ENCODE measurements at regions not wholly inside any gene's neighbourhood (a gene's known extent, or its start where the extent isn't known, plus 50 kb on each side); places are given as distances from the start of the nearest gene placed in this dataset.

DNA sequence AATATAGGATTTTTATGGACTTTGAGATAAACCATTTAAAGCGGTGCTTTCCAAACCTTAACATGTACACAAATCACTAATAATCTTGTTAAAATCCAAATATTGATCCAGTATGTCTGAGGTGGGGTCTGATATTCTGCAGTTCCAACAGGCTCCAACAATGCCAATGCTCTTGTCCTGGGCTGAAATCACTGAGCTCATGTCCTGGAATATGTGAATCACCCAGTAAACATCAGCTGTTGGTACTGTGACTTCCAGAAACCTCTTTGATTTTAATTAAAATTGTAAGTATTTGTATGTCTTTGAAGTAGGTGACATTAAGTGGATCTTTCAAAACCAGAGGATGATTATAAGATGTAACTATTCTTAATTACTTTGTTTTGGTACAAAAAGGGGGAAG, 52.8 kb upstream of the CAST start:
- DNase-seq = no peak
- H3K36me3 ChIP-seq (replicated peaks) = no peaks in the 10 kb centered on the region
- no peak overlapping the region for H3K4me3 ChIP-seq (ENCODE audit: low read depth, low read length)
- H3K27me3 ChIP-seq (replicated peaks) = no peaks in the 10 kb centered on the region
- in situ Hi-C loops (cut with HindIII; ENCODE audit: low pct_ligation_motif_present, low sequenced_read_pairs) = loop anchor here (25.0 kb wide), 1 partner anchor 272 kb away; no protein-coding TSS in a partner anchor
- H3K27ac ChIP-seq = no peak overlapping the region
- TF ChIP-seq, protein P1, sequence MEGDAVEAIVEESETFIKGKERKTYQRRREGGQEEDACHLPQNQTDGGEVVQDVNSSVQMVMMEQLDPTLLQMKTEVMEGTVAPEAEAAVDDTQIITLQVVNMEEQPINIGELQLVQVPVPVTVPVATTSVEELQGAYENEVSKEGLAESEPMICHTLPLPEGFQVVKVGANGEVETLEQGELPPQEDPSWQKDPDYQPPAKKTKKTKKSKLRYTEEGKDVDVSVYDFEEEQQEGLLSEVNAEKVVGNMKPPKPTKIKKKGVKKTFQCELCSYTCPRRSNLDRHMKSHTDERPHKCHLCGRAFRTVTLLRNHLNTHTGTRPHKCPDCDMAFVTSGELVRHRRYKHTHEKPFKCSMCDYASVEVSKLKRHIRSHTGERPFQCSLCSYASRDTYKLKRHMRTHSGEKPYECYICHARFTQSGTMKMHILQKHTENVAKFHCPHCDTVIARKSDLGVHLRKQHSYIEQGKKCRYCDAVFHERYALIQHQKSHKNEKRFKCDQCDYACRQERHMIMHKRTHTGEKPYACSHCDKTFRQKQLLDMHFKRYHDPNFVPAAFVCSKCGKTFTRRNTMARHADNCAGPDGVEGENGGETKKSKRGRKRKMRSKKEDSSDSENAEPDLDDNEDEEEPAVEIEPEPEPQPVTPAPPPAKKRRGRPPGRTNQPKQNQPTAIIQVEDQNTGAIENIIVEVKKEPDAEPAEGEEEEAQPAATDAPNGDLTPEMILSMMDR (IDR thresholded peaks at IDR 0.05; ENCODE audit: low read depth, low read length, missing control alignments) = no peak

DNA sequence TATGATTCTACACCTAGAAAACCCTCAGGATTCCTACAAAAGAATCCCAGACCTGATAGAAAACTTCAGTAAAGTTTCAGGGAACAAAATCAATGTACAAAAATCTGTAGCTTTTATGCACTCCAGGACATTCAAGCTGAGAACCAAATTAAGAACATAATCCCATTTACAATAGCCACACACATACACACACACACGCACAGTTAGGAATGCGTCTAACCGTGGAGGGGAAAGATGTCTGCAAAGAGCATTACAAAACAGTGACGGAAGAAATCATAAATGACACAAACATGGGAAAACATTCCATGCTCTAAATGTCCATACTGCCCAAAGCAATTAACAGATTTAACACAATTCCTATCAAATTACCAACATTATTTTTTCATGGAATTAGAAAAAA, 51.4 kb upstream of the CAST start:
- H3K27me3 ChIP-seq (replicated peaks) = no peaks in the 10 kb centered on the region
- H3K36me3 ChIP-seq (replicated peaks) = no peaks in the 10 kb centered on the region
- in situ Hi-C loops (cut with HindIII; ENCODE audit: low pct_ligation_motif_present, low sequenced_read_pairs) = loop anchor here (25.0 kb wide), 1 partner anchor 273 kb away; no protein-coding TSS in a partner anchor
- TF ChIP-seq, protein P1 (IDR thresholded peaks at IDR 0.05; ENCODE audit: low read depth, low read length, missing control alignments) = no peak
- no peak overlapping the region for H3K4me3 ChIP-seq (ENCODE audit: low read depth, low read length)
- no peak overlapping the region for H3K27ac ChIP-seq
- DNase-seq = no peak

DNA sequence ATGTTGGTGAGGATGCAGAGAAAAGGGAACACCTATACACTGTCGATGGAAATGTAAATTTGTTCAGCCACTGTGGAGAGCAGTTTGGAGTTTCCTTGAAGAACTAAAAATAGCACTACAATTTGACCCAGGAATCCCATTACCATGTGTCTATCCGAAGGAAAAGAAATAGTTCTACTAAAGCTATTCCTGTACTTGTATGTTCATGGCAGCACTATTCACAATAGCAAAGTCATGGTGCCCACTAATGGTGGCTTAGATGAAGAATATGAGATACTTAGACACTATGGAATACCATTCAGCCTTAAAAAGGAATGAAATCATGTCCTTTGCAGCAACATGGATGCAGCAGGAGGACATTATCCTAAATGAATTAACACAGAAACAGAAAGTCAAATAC, 50.2 kb upstream of the CAST start:
- no peak overlapping the region for H3K27ac ChIP-seq
- DNase-seq = no peak
- TF ChIP-seq, protein P1 (IDR thresholded peaks at IDR 0.05; ENCODE audit: low read depth, low read length, missing control alignments) = no peak
- H3K27me3 ChIP-seq (replicated peaks) = no peaks in the 10 kb centered on the region
- no peaks in the 10 kb centered on the region for H3K36me3 ChIP-seq (replicated peaks)
- H3K4me3 ChIP-seq (ENCODE audit: low read depth, low read length) = no peak overlapping the region
- in situ Hi-C loops (cut with HindIII; ENCODE audit: low pct_ligation_motif_present, low sequenced_read_pairs) = loop anchor here (25.0 kb wide), 1 partner anchor 275 kb away; no protein-coding TSS in a partner anchor

Data from brain microvascular endothelial cell (primary cell).